ENCODE measurements at regions not wholly inside any gene's neighbourhood (a gene's known extent, or its start where the extent isn't known, plus 50 kb on each side); places are given as distances from the start of the nearest gene placed in this dataset.

- no peak for TF ChIP-seq CTCF (IDR thresholded peaks at IDR 0.05)
- TF ChIP-seq POLR2AphosphoS5 (IDR thresholded peaks at IDR 0.05; ENCODE audit: insufficient read depth in 1 of 2, low read depth in 1 of 2): no peak
Observed at GRCh38 chr3:148082506-148083280, 615.0 kb upstream of the AGTR1 start.
